ENCODE measurements at regions not wholly inside any gene's neighbourhood (a gene's known extent, or its start where the extent isn't known, plus 50 kb on each side); places are given as distances from the start of the nearest gene placed in this dataset.

DNA sequence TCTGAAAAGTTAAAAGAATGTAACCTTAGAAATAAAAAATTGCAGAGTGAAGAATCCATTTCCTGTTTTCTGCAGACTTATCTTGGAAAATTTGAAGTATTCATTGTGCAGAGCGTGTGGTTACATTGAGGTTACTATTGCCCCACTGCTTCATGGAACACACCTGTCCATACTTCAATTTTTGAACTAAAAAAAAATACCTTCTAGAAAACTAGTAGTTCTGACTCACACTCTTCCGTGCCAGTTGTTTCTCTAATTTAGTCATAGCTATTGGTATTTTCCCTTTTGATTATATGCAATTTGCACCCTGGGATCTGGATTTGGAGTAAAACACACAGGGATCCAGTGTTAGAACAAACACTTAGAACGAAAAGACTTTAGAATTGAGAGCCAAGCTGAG lies 111.8 kb upstream of the LYSMD4 start:
- H3K4me1 ChIP-seq (ENCODE audit: control insufficient read depth in 1 of 2, extremely low read depth in 1 of 2, insufficient read depth in 2 of 2, low read length in 2 of 2) = no peaks in the 10 kb centered on the region
- no peak overlapping the region for H3K27ac Mint-ChIP-seq
- ChIA-PET CTCF (no interaction called here), POLR2A (interaction anchor here in 1 of 2 donors (1.0 kb wide), 1 partner anchor 10 kb away, joined by 8 read pairs; no protein-coding TSS in a partner anchor)
- no peaks in the 10 kb centered on the region for H3K36me3 Mint-ChIP-seq
- no peaks in the 10 kb centered on the region for H3K27me3 Mint-ChIP-seq
- H3K4me1 Mint-ChIP-seq = peaks cover 0 to 2% (median 0%) of the 10 kb centered on the region in 3 donors
- H3K4me3 Mint-ChIP-seq = no peak overlapping the region
- no peak for ATAC-seq (replicated peaks in 1 of 4)
- H3K9me3 Mint-ChIP-seq = no peaks in the 10 kb centered on the region
- no peaks in the 10 kb centered on the region for H3K36me3 ChIP-seq (ENCODE audit: control insufficient read depth in 2 of 2, extremely low read depth in 1 of 2, insufficient read depth in 1 of 2, low read length in 1 of 2)
- H3K9me3 ChIP-seq = no peaks in the 10 kb centered on the region
- WGBS (ENCODE audit: insufficient coverage) = no CpG with 5 or more reads among the region's 3 CpGs
- no peak overlapping the region for H3K4me3 ChIP-seq (ENCODE audit: control insufficient read depth in 1 of 2, extremely low read depth in 1 of 2, low read length in 1 of 2)
- DNase-seq = no peak
- no peak overlapping the region for H3K27ac ChIP-seq (ENCODE audit: low read length)
- no peaks in the 10 kb centered on the region for H3K27me3 ChIP-seq (replicated peaks in 1 of 2; ENCODE audit: control insufficient read depth in 2 of 2, extremely low read depth in 1 of 2, insufficient read depth in 2 of 2, low read length in 1 of 2)

DNA sequence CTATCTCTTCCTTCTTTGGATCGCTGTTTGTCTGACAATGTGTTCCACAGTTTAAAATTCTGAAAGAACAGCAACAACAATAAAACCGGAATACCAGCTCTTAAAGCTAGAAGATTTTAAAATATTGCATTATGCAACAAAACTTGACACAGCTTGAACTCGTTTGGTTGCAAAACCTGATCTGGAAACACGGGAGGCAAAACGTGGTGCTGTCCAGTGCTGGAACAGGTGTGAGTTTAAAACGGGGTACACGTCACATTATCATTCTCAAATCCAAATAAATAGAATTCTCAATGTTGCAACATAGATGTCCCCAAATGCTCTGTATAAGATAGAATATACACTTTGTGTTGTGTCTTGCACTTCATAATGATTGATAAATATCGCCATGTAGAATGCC lies 110.9 kb upstream of the LYSMD4 start:
- Mint-ChIP-seq H3K9me3 (no peaks in the 10 kb centered on the region), H3K27me3 (no peaks in the 10 kb centered on the region), H3K4me3 (no peak overlapping the region), H3K27ac (no peak overlapping the region), H3K36me3 (peaks cover 7% of the 10 kb centered on the region), H3K4me1 (peaks cover 0 to 2% (median 0%) of the 10 kb centered on the region in 3 donors)
- CTCF ChIA-PET = no interaction called here
- Histone ChIP-seq H3K4me3 (ENCODE audit: control insufficient read depth in 1 of 2, extremely low read depth in 1 of 2, low read length in 1 of 2) (no peak overlapping the region), H3K36me3 (ENCODE audit: control insufficient read depth in 2 of 2, extremely low read depth in 1 of 2, insufficient read depth in 1 of 2, low read length in 1 of 2) (no peaks in the 10 kb centered on the region), H3K9me3 (no peaks in the 10 kb centered on the region), H3K27ac (ENCODE audit: low read length) (no peak overlapping the region), H3K4me1 (ENCODE audit: control insufficient read depth in 1 of 2, extremely low read depth in 1 of 2, insufficient read depth in 2 of 2, low read length in 2 of 2) (no peaks in the 10 kb centered on the region), H3K27me3 (replicated peaks in 1 of 2; ENCODE audit: control insufficient read depth in 2 of 2, extremely low read depth in 1 of 2, insufficient read depth in 2 of 2, low read length in 1 of 2) (no peaks in the 10 kb centered on the region)
- POLR2A ChIA-PET = no interaction called here
- 100% methylated on average over 1 of the region's 8 CpGs for WGBS (ENCODE audit: insufficient coverage)
- DNase-seq (no peak), ATAC-seq (replicated peaks in 1 of 4) (no peak)

DNA sequence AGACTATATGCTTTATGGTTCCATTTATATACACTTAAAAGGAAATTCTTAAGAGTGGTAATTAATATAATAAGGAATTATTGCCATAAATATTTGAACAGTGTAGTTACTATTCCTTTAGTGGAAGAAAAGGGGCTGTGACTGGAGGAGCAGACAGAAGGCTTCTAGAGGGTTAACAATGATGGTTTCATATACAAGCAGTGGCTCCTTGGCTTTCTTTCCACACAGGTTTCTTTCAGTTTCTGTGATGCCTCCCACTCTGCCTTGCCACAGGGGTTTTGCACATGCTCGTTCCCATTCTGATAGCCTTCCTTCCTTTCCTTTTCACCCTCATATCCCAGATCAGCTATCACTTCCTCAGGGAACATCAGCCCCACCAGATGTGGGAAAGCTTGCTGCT lies 108.8 kb upstream of the LYSMD4 start:
- Mint-ChIP-seq H3K4me1 (peaks cover 0 to 2% (median 0%) of the 10 kb centered on the region in 3 donors), H3K27ac (no peak overlapping the region), H3K4me3 (no peak overlapping the region), H3K36me3 (peaks cover 22% of the 10 kb centered on the region), H3K9me3 (no peaks in the 10 kb centered on the region), H3K27me3 (no peaks in the 10 kb centered on the region)
- Histone ChIP-seq H3K4me1 (ENCODE audit: control insufficient read depth in 1 of 2, extremely low read depth in 1 of 2, insufficient read depth in 2 of 2, low read length in 2 of 2) (no peaks in the 10 kb centered on the region), H3K4me3 (ENCODE audit: control insufficient read depth in 1 of 2, extremely low read depth in 1 of 2, low read length in 1 of 2) (no peak overlapping the region), H3K9me3 (no peaks in the 10 kb centered on the region), H3K27me3 (replicated peaks in 1 of 2; ENCODE audit: control insufficient read depth in 2 of 2, extremely low read depth in 1 of 2, insufficient read depth in 2 of 2, low read length in 1 of 2) (no peaks in the 10 kb centered on the region), H3K36me3 (ENCODE audit: control insufficient read depth in 2 of 2, extremely low read depth in 1 of 2, insufficient read depth in 1 of 2, low read length in 1 of 2) (peaks cover 0 to 4% of the 10 kb centered on the region in 2 donors), H3K27ac (ENCODE audit: low read length) (no peak overlapping the region)
- POLR2A ChIA-PET = no interaction called here
- no peak for ATAC-seq (replicated peaks in 1 of 4)
- WGBS (ENCODE audit: insufficient coverage) = 40% methylated on average over 1 of the region's 1 CpG
- CTCF ChIA-PET = no interaction called here
- no peak for DNase-seq

DNA sequence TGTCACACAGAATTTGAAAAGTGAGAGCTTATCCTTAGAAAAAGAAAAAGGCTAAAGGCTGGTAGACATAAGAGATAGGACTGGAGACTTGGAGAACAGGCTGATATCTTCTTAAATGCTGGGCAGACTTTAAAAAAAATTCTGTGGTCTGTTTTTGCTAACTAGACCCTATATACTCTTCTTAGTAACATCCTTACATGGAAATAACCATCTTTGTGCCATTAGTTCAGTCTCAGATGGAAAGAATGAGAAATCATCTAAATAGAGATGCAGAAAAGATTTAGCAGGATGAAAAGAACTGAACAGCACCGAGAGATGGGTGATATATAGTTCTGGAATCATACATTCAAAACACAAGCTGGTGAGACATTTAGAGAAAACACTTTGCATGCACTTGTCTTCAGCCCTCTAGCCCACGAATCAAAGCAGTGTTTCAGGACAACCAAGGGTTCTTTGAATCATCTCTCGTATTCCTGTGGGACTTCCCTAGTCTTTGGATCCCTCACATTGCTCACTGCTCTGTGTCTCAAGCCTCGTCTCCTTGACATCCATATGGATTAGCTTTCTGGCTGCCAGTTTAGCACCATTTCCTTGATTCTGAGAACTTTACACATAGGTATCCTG lies 93.0 kb upstream of the LYSMD4 start:
- Histone ChIP-seq H3K27me3 (replicated peaks in 1 of 2; ENCODE audit: control insufficient read depth in 2 of 2, extremely low read depth in 1 of 2, insufficient read depth in 2 of 2, low read length in 1 of 2) (no peaks in the 10 kb centered on the region), H3K4me3 (ENCODE audit: control insufficient read depth in 1 of 2, extremely low read depth in 1 of 2, low read length in 1 of 2) (no peak overlapping the region), H3K36me3 (ENCODE audit: control insufficient read depth in 2 of 2, extremely low read depth in 1 of 2, insufficient read depth in 1 of 2, low read length in 1 of 2) (peaks cover 0 to 3% of the 10 kb centered on the region in 2 donors), H3K9me3 (no peaks in the 10 kb centered on the region), H3K4me1 (ENCODE audit: control insufficient read depth in 1 of 2, extremely low read depth in 1 of 2, insufficient read depth in 2 of 2, low read length in 2 of 2) (no peaks in the 10 kb centered on the region), H3K27ac (ENCODE audit: low read length) (no peak overlapping the region)
- POLR2A ChIA-PET = no interaction called here
- no peak for DNase-seq
- no peak overlapping the region for H3K4me3 Mint-ChIP-seq
- no peaks in the 10 kb centered on the region for H3K27me3 Mint-ChIP-seq
- WGBS (ENCODE audit: insufficient coverage) = 47% methylated on average over 3 of the region's 4 CpGs
- peaks cover 60% of the 10 kb centered on the region for H3K36me3 Mint-ChIP-seq
- peaks cover 0 to 8% (median 7%) of the 10 kb centered on the region in 3 donors for H3K9me3 Mint-ChIP-seq
- H3K4me1 Mint-ChIP-seq = peaks cover 0 to 6% (median 0%) of the 10 kb centered on the region in 3 donors
- CTCF ChIA-PET = no interaction called here
- no peak for ATAC-seq (replicated peaks in 1 of 4)
- no peak overlapping the region for H3K27ac Mint-ChIP-seq

GRCh38 chr15:99823346-99823745 lies 90.1 kb upstream of the LYSMD4 start:
- no peak for ATAC-seq (replicated peaks in 1 of 4)
- POLR2A ChIA-PET = interaction anchor here in 1 of 2 donors (0.6 kb wide), 1 partner anchor 28 kb away, joined by 3 read pairs; no protein-coding TSS in a partner anchor
- no CpG with 5 or more reads among the region's 5 CpGs for WGBS (ENCODE audit: insufficient coverage)

GRCh38 chr15:99819981-99820718 lies 86.9 kb upstream of the LYSMD4 start:
- Mint-ChIP-seq H3K27me3 (no peaks in the 10 kb centered on the region), H3K4me3 (no peak overlapping the region), H3K27ac (no peak overlapping the region), H3K36me3 (peaks cover 58% of the 10 kb centered on the region), H3K4me1 (peaks cover 0 to 6% (median 0%) of the 10 kb centered on the region in 3 donors), H3K9me3 (no peaks in the 10 kb centered on the region)
- DNase-seq = no peak
- Histone ChIP-seq H3K9me3 (no peaks in the 10 kb centered on the region), H3K27ac (ENCODE audit: low read length) (no peak overlapping the region), H3K4me1 (ENCODE audit: control insufficient read depth in 1 of 2, extremely low read depth in 1 of 2, insufficient read depth in 2 of 2, low read length in 2 of 2) (no peaks in the 10 kb centered on the region), H3K27me3 (replicated peaks in 1 of 2; ENCODE audit: control insufficient read depth in 2 of 2, extremely low read depth in 1 of 2, insufficient read depth in 2 of 2, low read length in 1 of 2) (no peaks in the 10 kb centered on the region), H3K36me3 (ENCODE audit: control insufficient read depth in 2 of 2, extremely low read depth in 1 of 2, insufficient read depth in 1 of 2, low read length in 1 of 2) (peaks cover 0 to 13% of the 10 kb centered on the region in 2 donors), H3K4me3 (ENCODE audit: control insufficient read depth in 1 of 2, extremely low read depth in 1 of 2, low read length in 1 of 2) (no peak overlapping the region)
- ChIA-PET POLR2A (no interaction called here), CTCF (no interaction called here)
- no peak for ATAC-seq (replicated peaks in 1 of 4)
- 88% methylated on average over 1 of the region's 2 CpGs for WGBS (ENCODE audit: insufficient coverage)

More at GRCh38 chr15:99823346-99823745, 90.1 kb upstream of the LYSMD4 start:
- Mint-ChIP-seq H3K4me3 (no peak overlapping the region), H3K27ac (no peak overlapping the region), H3K27me3 (no peaks in the 10 kb centered on the region), H3K4me1 (peaks cover 0 to 3% (median 0%) of the 10 kb centered on the region in 3 donors), H3K9me3 (peaks cover 0 to 8% (median 7%) of the 10 kb centered on the region in 3 donors), H3K36me3 (peaks cover 60% of the 10 kb centered on the region)
- no peak for DNase-seq
- Histone ChIP-seq H3K9me3 (no peaks in the 10 kb centered on the region), H3K36me3 (ENCODE audit: control insufficient read depth in 2 of 2, extremely low read depth in 1 of 2, insufficient read depth in 1 of 2, low read length in 1 of 2) (peaks cover 0 to 3% of the 10 kb centered on the region in 2 donors), H3K27ac (ENCODE audit: low read length) (no peak overlapping the region), H3K4me1 (ENCODE audit: control insufficient read depth in 1 of 2, extremely low read depth in 1 of 2, insufficient read depth in 2 of 2, low read length in 2 of 2) (no peaks in the 10 kb centered on the region), H3K27me3 (replicated peaks in 1 of 2; ENCODE audit: control insufficient read depth in 2 of 2, extremely low read depth in 1 of 2, insufficient read depth in 2 of 2, low read length in 1 of 2) (no peaks in the 10 kb centered on the region), H3K4me3 (ENCODE audit: control insufficient read depth in 1 of 2, extremely low read depth in 1 of 2, low read length in 1 of 2) (no peak overlapping the region)
- CTCF ChIA-PET = no interaction called here

Measured in T-cell (primary cell).